Esophagus squamous epithelium (tissue), 4 donors: ENCODE measurements at regions not wholly inside any gene's neighbourhood (a gene's known extent, or its start where the extent isn't known, plus 50 kb on each side); places are given as distances from the start of the nearest gene placed in this dataset.

Experiments
- CTCF ChIP-seq, 6 experiments: fragments of 450-650 bp in 4 of 6; fragments of 200-600 bp in 2 of 6; sonication (generic) in 2 of 6; IDR thresholded peaks; one replicate each; pipeline ENCODE4 v1.5.1; 2016 to 2019; ENCODE audit warnings: antibody characterized with exemption in 6 of 6, mild to moderate bottlenecking in 4 of 6, moderate library complexity in 4 of 6
- POLR2A ChIP-seq, 4 donors: fragments of 450-650 bp; IDR thresholded peaks; one replicate each; pipeline ENCODE4 v1.6.1; 2017; ENCODE audit warnings: antibody characterized with exemption in 4 of 4, mild to moderate bottlenecking in 4 of 4, moderate library complexity in 3 of 4

- no peak for TF ChIP-seq CTCF (IDR thresholded peaks at IDR 0.05)
- TF ChIP-seq POLR2A (IDR thresholded peaks at IDR 0.05) = no peak
These were observed 55.8 kb upstream of the ENPP6 start for GRCh38 chr4:184273166-184274147.
